ENCODE measurements at regions not wholly inside any gene's neighbourhood (a gene's known extent, or its start where the extent isn't known, plus 50 kb on each side); places are given as distances from the start of the nearest gene placed in this dataset.

DNA sequence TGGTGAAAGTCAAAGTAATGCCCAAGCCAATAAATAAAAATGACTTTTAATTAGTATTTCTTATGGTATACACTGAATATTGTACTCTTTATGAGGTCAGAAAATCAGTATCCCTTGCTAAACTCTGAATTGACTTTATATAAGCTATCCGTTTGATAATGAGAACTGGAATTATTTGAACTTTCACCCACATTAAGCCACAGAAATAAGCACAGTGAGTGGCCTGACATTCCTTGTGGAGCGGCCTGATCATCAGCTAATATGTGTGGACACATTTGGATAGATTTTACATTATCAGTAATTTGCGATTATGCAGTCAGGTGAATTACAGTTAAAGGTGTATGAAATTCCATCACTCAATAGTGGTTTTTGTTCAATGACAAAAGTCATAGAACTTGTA is 136.0 kb upstream of the CBLB start:
- Histone ChIP-seq H3K27ac (replicated peaks) (no peak overlapping the region), H3K4me3 (replicated peaks; ENCODE audit: insufficient read depth, low read length) (no peak overlapping the region), H3K27me3 (ENCODE audit: insufficient read depth, poor library complexity, severe bottlenecking) (no peaks in the 10 kb centered on the region)
- TF ChIP-seq SPI1 (IDR thresholded peaks at IDR 0.05; ENCODE audit: borderline replicate concordance, low read depth) = no peak
- TF ChIP-seq GABPA (IDR thresholded peaks at IDR 0.05; ENCODE audit: low read depth) = no peak
- TF ChIP-seq, protein P1, sequence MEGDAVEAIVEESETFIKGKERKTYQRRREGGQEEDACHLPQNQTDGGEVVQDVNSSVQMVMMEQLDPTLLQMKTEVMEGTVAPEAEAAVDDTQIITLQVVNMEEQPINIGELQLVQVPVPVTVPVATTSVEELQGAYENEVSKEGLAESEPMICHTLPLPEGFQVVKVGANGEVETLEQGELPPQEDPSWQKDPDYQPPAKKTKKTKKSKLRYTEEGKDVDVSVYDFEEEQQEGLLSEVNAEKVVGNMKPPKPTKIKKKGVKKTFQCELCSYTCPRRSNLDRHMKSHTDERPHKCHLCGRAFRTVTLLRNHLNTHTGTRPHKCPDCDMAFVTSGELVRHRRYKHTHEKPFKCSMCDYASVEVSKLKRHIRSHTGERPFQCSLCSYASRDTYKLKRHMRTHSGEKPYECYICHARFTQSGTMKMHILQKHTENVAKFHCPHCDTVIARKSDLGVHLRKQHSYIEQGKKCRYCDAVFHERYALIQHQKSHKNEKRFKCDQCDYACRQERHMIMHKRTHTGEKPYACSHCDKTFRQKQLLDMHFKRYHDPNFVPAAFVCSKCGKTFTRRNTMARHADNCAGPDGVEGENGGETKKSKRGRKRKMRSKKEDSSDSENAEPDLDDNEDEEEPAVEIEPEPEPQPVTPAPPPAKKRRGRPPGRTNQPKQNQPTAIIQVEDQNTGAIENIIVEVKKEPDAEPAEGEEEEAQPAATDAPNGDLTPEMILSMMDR (IDR thresholded peaks at IDR 0.05; ENCODE audit: insufficient read depth, low read length) = no peak
- no peak for TF ChIP-seq REST (IDR thresholded peaks at IDR 0.05; ENCODE audit: insufficient replicate concordance, low read depth)
- no peak for TF ChIP-seq POLR2AphosphoS5 (IDR thresholded peaks at IDR 0.05; ENCODE audit: low read depth)
- DNase-seq (ENCODE audit: low read depth in 1 of 2, low spot score in 1 of 2) = no peak

DNA sequence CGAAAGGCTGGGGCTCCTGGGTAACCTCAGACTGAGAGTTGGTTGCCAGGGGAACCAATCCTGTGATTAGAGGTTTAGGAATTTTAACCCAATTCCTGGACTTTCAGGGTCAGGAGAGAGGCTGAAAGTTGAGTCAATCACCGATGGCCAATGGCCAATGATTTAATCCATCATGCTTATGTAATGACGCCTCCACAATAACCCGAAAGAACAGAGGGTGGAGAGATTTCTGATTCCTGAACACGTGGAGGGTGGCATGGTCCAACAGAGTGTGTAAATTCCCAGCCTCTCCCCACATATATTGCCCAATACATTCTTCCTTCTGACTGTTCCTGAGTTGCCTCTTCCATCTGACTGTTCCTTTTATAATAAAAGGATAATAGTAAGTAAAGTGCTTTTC is 137.2 kb upstream of the CBLB start:
- Histone ChIP-seq H3K27me3 (ENCODE audit: insufficient read depth, poor library complexity, severe bottlenecking) (no peaks in the 10 kb centered on the region), H3K4me3 (replicated peaks; ENCODE audit: insufficient read depth, low read length) (no peak overlapping the region), H3K27ac (replicated peaks) (no peak overlapping the region)
- DNase-seq (ENCODE audit: low read depth in 1 of 2, low spot score in 1 of 2) = no peak
- no peak for TF ChIP-seq POLR2AphosphoS5 (IDR thresholded peaks at IDR 0.05; ENCODE audit: low read depth)
- TF ChIP-seq, protein P1 (IDR thresholded peaks at IDR 0.05; ENCODE audit: insufficient read depth, low read length) = no peak
- no peak for TF ChIP-seq REST (IDR thresholded peaks at IDR 0.05; ENCODE audit: insufficient replicate concordance, low read depth)
- TF ChIP-seq SPI1 (IDR thresholded peaks at IDR 0.05; ENCODE audit: borderline replicate concordance, low read depth) = no peak
- TF ChIP-seq GABPA (IDR thresholded peaks at IDR 0.05; ENCODE audit: low read depth) = no peak

GRCh38 chr3:106006571-106006970 is 137.8 kb upstream of the CBLB start:
- Histone ChIP-seq H3K27ac (replicated peaks) (no peak overlapping the region), H3K27me3 (ENCODE audit: insufficient read depth, poor library complexity, severe bottlenecking) (no peaks in the 10 kb centered on the region), H3K4me3 (replicated peaks; ENCODE audit: insufficient read depth, low read length) (no peak overlapping the region)
- TF ChIP-seq POLR2AphosphoS5 (IDR thresholded peaks at IDR 0.05; ENCODE audit: low read depth) = no peak
- TF ChIP-seq SPI1 (IDR thresholded peaks at IDR 0.05; ENCODE audit: borderline replicate concordance, low read depth) = no peak
- DNase-seq (ENCODE audit: low read depth in 1 of 2, low spot score in 1 of 2) = no peak

GRCh38 chr3:106007512-106007911 is 138.7 kb upstream of the CBLB start:
- no peaks in the 10 kb centered on the region for H3K27me3 ChIP-seq (ENCODE audit: insufficient read depth, poor library complexity, severe bottlenecking)
- no peak for TF ChIP-seq POLR2AphosphoS5 (IDR thresholded peaks at IDR 0.05; ENCODE audit: low read depth)
- TF ChIP-seq, protein P1 (IDR thresholded peaks at IDR 0.05; ENCODE audit: insufficient read depth, low read length) = no peak
- H3K4me3 ChIP-seq (replicated peaks; ENCODE audit: insufficient read depth, low read length) = no peak overlapping the region
- no peak for DNase-seq (ENCODE audit: low read depth in 1 of 2, low spot score in 1 of 2)
- no peak overlapping the region for H3K27ac ChIP-seq (replicated peaks)

Data from HL-60 (cell line).